ENCODE measurements at regions not wholly inside any gene's neighbourhood (a gene's known extent, or its start where the extent isn't known, plus 50 kb on each side); places are given as distances from the start of the nearest gene placed in this dataset.

- TF ChIP-seq CTCF (IDR thresholded peaks at IDR 0.05) (no peak), POLR2AphosphoS5 (IDR thresholded peaks at IDR 0.05) (no peak), POLR2A (IDR thresholded peaks at IDR 0.05; ENCODE audit: low read depth) (no peak), EP300 (IDR thresholded peaks at IDR 0.05) (no peak)
These were observed 119.9 kb upstream of the ARID1B start for GRCh38 chr6:156657296-156657695.

Measured in esophagus muscularis mucosa (tissue), 4 donors.